Breast epithelium (tissue), 3 donors: ENCODE measurements at regions not wholly inside any gene's neighbourhood (a gene's known extent, or its start where the extent isn't known, plus 50 kb on each side); places are given as distances from the start of the nearest gene placed in this dataset.

Source experiments
- POLR2A ChIP-seq: fragments of 450-650 bp; IDR thresholded peaks from one replicate; pipeline ENCODE4 v1.6.1; 2016; ENCODE audit warnings: antibody characterized with exemption, mild to moderate bottlenecking, moderate library complexity
- TF ChIP-seq, protein P1 (sequence below), 3 donors: fragments of 450-650 bp; IDR thresholded peaks; one replicate each; pipeline ENCODE4 v1.5.1; 2016 to 2017; ENCODE audit warnings: antibody characterized with exemption in 3 of 3, mild to moderate bottlenecking in 3 of 3, moderate library complexity in 3 of 3

DNA sequence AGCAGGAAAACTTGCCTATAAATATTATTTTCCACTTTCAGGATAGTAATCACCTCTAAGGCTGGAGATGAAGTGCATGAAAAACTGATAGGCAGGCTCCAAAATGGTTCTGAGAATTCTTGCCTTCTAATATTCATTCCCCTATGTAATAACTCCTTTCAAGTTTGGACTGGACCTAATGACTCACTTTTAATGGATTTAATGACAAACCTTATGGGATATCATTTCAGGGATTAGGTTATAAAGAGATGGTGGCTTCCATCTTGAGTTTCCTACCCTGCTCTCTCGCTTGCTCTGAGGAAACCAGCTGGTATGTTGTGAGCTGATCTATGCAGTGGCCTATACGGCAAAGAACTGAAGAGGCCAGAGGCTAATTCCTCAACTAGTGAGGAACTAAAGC, 192.0 kb downstream of the BCHE start:
- TF ChIP-seq, protein P1, sequence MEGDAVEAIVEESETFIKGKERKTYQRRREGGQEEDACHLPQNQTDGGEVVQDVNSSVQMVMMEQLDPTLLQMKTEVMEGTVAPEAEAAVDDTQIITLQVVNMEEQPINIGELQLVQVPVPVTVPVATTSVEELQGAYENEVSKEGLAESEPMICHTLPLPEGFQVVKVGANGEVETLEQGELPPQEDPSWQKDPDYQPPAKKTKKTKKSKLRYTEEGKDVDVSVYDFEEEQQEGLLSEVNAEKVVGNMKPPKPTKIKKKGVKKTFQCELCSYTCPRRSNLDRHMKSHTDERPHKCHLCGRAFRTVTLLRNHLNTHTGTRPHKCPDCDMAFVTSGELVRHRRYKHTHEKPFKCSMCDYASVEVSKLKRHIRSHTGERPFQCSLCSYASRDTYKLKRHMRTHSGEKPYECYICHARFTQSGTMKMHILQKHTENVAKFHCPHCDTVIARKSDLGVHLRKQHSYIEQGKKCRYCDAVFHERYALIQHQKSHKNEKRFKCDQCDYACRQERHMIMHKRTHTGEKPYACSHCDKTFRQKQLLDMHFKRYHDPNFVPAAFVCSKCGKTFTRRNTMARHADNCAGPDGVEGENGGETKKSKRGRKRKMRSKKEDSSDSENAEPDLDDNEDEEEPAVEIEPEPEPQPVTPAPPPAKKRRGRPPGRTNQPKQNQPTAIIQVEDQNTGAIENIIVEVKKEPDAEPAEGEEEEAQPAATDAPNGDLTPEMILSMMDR (IDR thresholded peaks at IDR 0.05), result no peak
- no peak for TF ChIP-seq POLR2A
